HG02623 (cell line): ENCODE measurements at regions not wholly inside any gene's neighbourhood (a gene's known extent, or its start where the extent isn't known, plus 50 kb on each side); places are given as distances from the start of the nearest gene placed in this dataset.

Experiments
- ATAC-seq: cut with Tn5 transposase; IDR thresholded peaks from one replicate; pipeline ENCODE4 v1.9.1; 2021; ENCODE audit warnings: moderate library complexity; ENCODE audit not compliant: unreplicated experiment

GRCh38 chr6:62480544-62480943, 194.5 kb upstream of the KHDRBS2 start:
- ATAC-seq: no peak

GRCh38 chr6:62479697-62480220, 193.7 kb upstream of the KHDRBS2 start:
- no peak for ATAC-seq

GRCh38 chr6:62474793-62475192, 188.8 kb upstream of the KHDRBS2 start:
- ATAC-seq: no peak

DNA sequence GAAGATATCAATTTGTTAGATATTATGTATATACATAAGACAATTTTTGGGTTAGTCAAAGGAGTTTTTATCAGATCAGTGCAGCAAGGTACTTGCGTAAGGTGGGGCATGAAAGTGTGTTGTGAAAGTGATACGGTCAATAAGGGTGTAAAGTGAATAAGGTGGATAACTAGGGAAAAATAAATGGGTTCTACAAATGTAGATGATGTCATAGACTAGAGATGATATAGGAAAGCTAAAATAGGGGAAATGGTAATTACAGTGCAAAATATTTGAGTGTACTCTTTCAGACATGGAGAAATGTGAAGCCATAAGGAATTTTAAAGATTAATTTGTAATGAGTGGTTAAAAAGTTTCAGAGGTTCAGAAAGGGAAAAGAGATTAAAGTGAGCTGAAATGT, 180.6 kb upstream of the KHDRBS2 start:
- ATAC-seq: no peak

- no peak for ATAC-seq
Measured at GRCh38 chr6:62465206-62465605, 179.2 kb upstream of the KHDRBS2 start.

DNA sequence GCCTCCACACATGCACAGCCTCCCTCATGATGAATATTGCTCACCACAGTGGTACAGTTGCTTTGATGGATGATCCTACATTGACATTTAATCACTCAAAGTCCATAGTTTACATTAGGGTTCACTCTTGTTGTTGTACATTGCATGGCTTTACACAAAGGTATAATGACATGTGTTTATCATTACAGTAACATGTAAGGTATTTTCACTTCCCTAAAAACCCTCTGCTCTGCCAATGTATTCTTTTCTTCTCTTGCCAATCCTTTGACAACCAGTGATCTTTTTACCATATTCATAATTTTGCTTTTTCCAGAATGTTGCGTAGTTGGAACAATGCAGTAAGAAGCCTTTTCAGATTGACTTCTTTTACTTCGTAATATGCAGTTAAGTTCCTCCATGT, 166.6 kb upstream of the KHDRBS2 start:
- no peak for ATAC-seq

GRCh38 chr6:62446647-62447316, 160.8 kb upstream of the KHDRBS2 start:
- ATAC-seq: no peak

- ATAC-seq: no peak
Measured at GRCh38 chr6:62445521-62445920, 159.5 kb upstream of the KHDRBS2 start.

GRCh38 chr6:62441182-62441581, 155.2 kb upstream of the KHDRBS2 start:
- ATAC-seq: no peak

DNA sequence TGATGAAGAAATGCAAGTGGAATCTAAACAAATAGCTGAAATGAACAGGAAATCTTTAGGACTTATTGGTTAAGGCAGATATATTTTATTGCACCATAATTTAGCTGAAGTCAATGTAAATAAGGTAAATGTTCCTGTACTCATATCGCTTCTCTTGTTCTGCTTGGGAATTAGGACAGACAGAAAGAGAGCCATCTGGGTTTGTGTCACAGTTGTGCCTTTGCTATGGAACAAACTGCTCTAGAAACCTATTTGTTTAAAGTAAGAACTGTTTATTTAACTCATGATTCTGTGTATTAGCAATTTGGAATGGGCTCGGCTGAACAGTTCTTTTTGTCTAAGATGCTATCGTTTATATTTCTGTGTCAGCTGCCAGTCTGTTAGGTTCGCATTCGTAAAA, 143.8 kb upstream of the KHDRBS2 start:
- ATAC-seq: no peak

DNA sequence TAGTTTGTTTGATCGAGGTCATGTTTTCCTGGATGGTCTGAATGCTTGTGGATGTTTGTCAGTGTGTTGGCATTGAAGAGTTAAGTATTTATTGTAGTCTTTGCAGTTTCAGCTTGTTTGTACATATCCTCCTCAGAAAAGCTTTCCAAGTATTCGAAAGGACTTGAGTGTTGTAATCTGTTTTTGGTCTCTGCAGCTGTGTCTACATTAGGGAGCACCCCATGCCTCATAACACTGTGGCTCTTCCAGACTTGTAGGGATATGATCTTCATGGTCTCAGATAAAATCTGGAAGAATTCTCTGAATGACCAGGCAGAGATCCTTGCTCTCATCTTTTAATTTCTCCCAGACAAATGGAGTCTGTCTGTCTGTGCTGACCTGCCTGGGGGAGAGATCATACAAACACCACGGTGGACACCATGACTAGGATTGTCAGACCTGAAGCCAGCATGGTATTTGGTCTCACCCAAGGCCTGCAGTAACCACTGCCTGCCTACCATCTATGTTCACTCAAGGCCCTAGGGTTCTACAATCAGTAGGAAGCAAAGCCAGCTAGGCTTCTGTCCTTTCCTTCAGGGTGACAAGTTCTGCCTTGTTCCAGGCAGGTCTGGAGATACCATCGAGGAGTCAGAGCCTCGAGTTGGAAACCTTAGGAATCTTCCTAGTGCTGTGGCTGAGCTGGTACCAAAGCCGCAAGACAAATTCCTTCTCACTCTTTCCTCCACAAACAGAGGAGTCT, 114.7 kb upstream of the KHDRBS2 start:
- ATAC-seq: no peak

- ATAC-seq: no peak
Measured at GRCh38 chr6:62393608-62394007, 107.6 kb upstream of the KHDRBS2 start.

GRCh38 chr6:62392291-62392690, 106.3 kb upstream of the KHDRBS2 start:
- no peak for ATAC-seq

- no peak for ATAC-seq
Measured at GRCh38 chr6:62391358-62391757, 105.3 kb upstream of the KHDRBS2 start.

- no peak for ATAC-seq
Measured at GRCh38 chr6:62390401-62390800, 104.4 kb upstream of the KHDRBS2 start.

- no peak for ATAC-seq
Measured at GRCh38 chr6:62371453-62372210, 85.6 kb upstream of the KHDRBS2 start.

DNA sequence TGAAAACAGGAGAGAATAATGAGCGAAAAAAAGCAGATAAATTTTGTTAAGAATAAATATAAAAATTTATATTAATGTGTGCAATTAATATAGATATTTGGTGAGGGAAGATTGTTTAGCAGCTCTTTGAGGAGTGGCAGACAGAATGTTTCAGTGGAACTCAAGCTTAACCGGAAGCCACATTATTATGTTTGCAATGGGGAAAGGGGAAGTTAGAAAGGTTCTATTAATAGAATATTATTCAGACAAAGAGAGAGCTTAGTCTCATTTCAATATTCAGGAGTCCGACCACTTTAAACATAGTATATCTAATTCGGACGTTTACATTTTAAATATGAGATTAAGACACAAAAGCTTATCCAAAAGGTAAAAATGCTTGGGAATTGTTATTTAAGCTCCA, 81.6 kb upstream of the KHDRBS2 start:
- peak; percentile 99 for ATAC-seq

- ATAC-seq: no peak
Measured at GRCh38 chr6:62362097-62362496, 76.1 kb upstream of the KHDRBS2 start.

DNA sequence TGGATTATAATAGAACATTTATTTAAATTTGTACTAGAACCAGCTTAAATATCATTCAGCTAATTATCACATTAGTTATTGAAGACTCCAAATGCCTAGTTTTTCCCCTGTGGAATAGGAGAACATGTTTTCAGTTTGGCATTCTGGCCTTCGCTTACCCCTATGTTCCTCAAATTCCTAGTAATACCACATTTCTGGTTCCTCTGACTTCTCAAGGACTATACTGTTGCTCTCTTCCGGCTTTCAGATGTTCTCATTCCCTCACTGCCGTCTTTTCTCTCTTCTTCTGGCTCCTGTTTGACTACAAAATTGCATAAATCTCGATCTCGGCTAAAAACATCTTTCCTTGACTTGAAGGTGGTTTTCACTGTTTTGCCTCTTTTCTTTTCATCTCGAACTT, 71.8 kb upstream of the KHDRBS2 start:
- ATAC-seq: no peak

- ATAC-seq: no peak
Measured at GRCh38 chr6:62354261-62354660, 68.2 kb upstream of the KHDRBS2 start.

DNA sequence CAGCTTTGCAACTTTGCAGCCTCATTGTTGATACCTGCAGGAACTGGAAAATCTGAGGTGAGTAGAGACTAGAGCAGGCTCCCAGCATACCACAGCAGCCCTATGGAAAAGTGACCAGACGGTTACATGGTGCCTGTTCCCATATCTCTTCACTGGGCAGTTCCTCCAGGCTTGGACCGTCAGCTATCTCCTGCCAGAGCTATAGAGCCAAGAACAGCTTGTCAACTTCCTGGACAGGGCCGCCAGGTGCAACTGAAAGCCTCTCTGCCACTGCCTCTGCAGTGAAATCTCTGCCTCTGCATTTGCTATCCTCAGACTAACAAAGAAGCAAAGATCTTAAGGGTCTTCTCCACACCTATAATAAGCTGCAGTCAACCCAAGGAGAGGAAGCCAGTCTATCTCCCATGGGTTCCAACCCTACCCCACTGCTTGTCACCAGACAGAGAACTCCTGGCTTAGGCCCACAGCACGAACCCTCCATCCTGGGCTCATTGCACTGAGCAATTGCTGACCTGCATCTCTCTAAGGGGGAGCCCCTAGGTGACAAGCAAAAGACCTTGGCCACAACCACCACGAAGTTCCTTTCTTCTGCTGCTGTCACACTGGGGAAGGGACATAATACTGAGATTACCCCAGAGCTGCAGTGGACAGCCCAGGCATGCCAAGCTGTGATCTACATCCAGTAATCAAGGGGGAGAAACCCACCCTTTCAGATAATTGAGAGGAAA, 60.1 kb upstream of the KHDRBS2 start:
- ATAC-seq: no peak
